Smooth muscle cell (in vitro differentiated cells): ENCODE measurements at regions not wholly inside any gene's neighbourhood (a gene's known extent, or its start where the extent isn't known, plus 50 kb on each side); places are given as distances from the start of the nearest gene placed in this dataset.

ENCODE experiments used
- DNase-seq: peaks from one replicate; lab custom pipeline; 2025; ENCODE audit not compliant: unreplicated experiment; lab: John Stamatoyannopoulos, UW
- H2AFZ ChIP-seq: fragments of 200-600 bp; sonication (generic); 2 replicates; pipeline ENCODE4 v1.6.0; 2016; ENCODE audit warnings: antibody characterized with exemption, low read depth, mild to moderate bottlenecking
- H3F3A ChIP-seq: fragments of 200-600 bp; sonication (generic); 2 replicates; pipeline ENCODE4 v1.6.0; 2017; ENCODE audit warnings: antibody characterized with exemption, low read depth
- H3K27ac ChIP-seq: fragments of 200-600 bp; sonication (generic); 2 replicates; pipeline ENCODE4 v1.5.1; 2016; ENCODE audit warnings: low read depth, mild to moderate bottlenecking
- H3K27me3 ChIP-seq: fragments of 200-600 bp; sonication (generic); 2 replicates; pipeline ENCODE4 v1.6.1; 2016; ENCODE audit warnings: low read depth, mild to moderate bottlenecking
- H3K36me3 ChIP-seq: fragments of 200-600 bp; sonication (generic); 2 replicates; pipeline ENCODE4 v1.5.1; 2016; ENCODE audit warnings: low read depth
- H3K4me1 ChIP-seq: fragments of 200-600 bp; sonication (generic); 2 replicates; pipeline ENCODE4 v1.5.1; 2016; ENCODE audit warnings: low read depth
- H3K4me2 ChIP-seq: fragments of 200-600 bp; sonication (generic); 2 replicates; pipeline ENCODE4 v1.6.0; 2016; ENCODE audit warnings: mild to moderate bottlenecking
- H3K4me3 ChIP-seq: fragments of 200-600 bp; sonication (generic); 2 replicates; pipeline ENCODE4 v1.5.1; 2016; ENCODE audit warnings: mild to moderate bottlenecking
- H3K79me2 ChIP-seq: fragments of 200-600 bp; sonication (generic); 2 replicates; pipeline ENCODE4 v1.6.0; 2016; ENCODE audit warnings: low read depth, mild to moderate bottlenecking
- H3K9ac ChIP-seq: fragments of 200-600 bp; sonication (generic); 2 replicates; pipeline ENCODE4 v1.6.0; 2016; ENCODE audit warnings: low read depth
- H3K9me3 ChIP-seq: fragments of 200-600 bp; sonication (generic); replicated peaks from 2 replicates; pipeline ENCODE4 v1.5.1; 2016; ENCODE audit warnings: low read depth
- H4K20me1 ChIP-seq: fragments of 200-600 bp; sonication (generic); 2 replicates; pipeline ENCODE4 v1.6.0; 2016; ENCODE audit warnings: low read depth
- CTCF ChIP-seq: fragments of 200-600 bp; sonication (generic); IDR thresholded peaks from 2 replicates; pipeline ENCODE4 v1.5.1; 2017; ENCODE audit warnings: borderline replicate concordance, mild to moderate bottlenecking, antibody characterized with exemption; ENCODE audit not compliant: insufficient read depth, poor library complexity, severe bottlenecking
- WGBS: methylation state at CpG from one replicate; pipeline ENCODE4 v1.1.7; 2016; ENCODE audit warnings: low lambda C conversion rate; 5-methylcytosine and 5-hydroxymethylcytosine counted together

GRCh38 chr13:104289400-104289799 lies 1223.2 kb upstream of the SLC10A2 start:
- WGBS, result 92% methylated on average over 3 of the region's 3 CpGs
- no peak overlapping the region for H2AFZ ChIP-seq
- no peak overlapping the region for H3K9ac ChIP-seq
- H3K79me2 ChIP-seq, result no peaks in the 10 kb centered on the region
- H3K9me3 ChIP-seq, result no peaks in the 10 kb centered on the region
- H4K20me1 ChIP-seq, result no peaks in the 10 kb centered on the region
- H3K4me2 ChIP-seq, result no peak overlapping the region
- no peaks in the 10 kb centered on the region for H3F3A ChIP-seq
- no peak for TF ChIP-seq CTCF
- H3K36me3 ChIP-seq, result no peaks in the 10 kb centered on the region
- no peak overlapping the region for H3K27ac ChIP-seq
- H3K4me3 ChIP-seq, result no peak overlapping the region
- no peaks in the 10 kb centered on the region for H3K27me3 ChIP-seq
- no peaks in the 10 kb centered on the region for H3K4me1 ChIP-seq
- no peak for DNase-seq

GRCh38 chr13:104288496-104288895 lies 1222.3 kb upstream of the SLC10A2 start:
- Histone ChIP-seq H3K27ac (no peak overlapping the region), H2AFZ (no peak overlapping the region), H3K79me2 (no peaks in the 10 kb centered on the region), H3K4me3 (no peak overlapping the region), H4K20me1 (no peaks in the 10 kb centered on the region), H3K27me3 (no peaks in the 10 kb centered on the region), H3K4me1 (no peaks in the 10 kb centered on the region), H3K9me3 (no peaks in the 10 kb centered on the region), H3K4me2 (no peak overlapping the region), H3F3A (no peaks in the 10 kb centered on the region), H3K36me3 (no peaks in the 10 kb centered on the region), H3K9ac (no peak overlapping the region)
- no peak for TF ChIP-seq CTCF
- WGBS, result 92% methylated on average over 5 of the region's 5 CpGs
- no peak for DNase-seq

DNA sequence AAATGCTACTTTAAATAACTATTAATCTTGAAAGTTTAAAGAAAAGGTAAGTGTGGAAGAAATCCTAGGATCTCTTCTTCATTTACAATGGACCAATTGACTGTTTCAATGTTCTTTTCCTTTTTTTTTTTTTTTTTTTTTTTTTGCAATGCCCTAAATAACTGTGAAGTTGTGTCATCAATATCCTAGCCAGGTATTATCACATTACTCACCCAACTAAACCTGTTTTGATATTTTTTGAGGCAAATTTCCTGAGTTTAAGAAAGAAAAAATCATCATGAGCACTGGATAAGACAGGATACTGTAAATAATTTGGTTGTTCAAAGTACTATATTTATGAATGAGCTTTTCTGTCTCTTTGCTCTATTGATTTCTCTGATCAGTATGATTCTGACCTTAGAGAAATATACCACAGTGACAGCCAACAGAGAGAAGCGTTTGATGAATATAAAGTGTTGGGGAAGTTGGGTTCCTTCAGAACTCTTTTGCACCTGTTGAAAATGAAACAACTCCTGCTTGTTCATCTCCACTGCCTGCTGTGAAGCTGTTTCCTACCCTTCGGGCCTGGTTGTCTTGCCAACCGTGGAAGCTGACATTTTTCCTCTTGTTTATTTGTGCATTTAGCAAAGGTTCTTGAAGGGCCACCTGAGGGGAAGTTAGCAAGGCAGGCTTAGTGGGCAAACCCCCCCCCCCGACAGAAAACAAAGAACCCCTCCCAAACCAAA lies 1220.5 kb upstream of the SLC10A2 start:
- no peaks in the 10 kb centered on the region for H4K20me1 ChIP-seq
- no peak overlapping the region for H3K27ac ChIP-seq
- no peak overlapping the region for H3K9ac ChIP-seq
- no peak for TF ChIP-seq CTCF
- H3K79me2 ChIP-seq, result no peaks in the 10 kb centered on the region
- H3K27me3 ChIP-seq, result no peaks in the 10 kb centered on the region
- H3K36me3 ChIP-seq, result no peaks in the 10 kb centered on the region
- H3K4me1 ChIP-seq, result no peaks in the 10 kb centered on the region
- no peaks in the 10 kb centered on the region for H3K9me3 ChIP-seq
- no peaks in the 10 kb centered on the region for H3F3A ChIP-seq
- WGBS, result 66% methylated on average over 4 of the region's 4 CpGs
- no peak overlapping the region for H3K4me3 ChIP-seq
- H2AFZ ChIP-seq, result no peak overlapping the region
- no peak for DNase-seq
- no peak overlapping the region for H3K4me2 ChIP-seq

DNA sequence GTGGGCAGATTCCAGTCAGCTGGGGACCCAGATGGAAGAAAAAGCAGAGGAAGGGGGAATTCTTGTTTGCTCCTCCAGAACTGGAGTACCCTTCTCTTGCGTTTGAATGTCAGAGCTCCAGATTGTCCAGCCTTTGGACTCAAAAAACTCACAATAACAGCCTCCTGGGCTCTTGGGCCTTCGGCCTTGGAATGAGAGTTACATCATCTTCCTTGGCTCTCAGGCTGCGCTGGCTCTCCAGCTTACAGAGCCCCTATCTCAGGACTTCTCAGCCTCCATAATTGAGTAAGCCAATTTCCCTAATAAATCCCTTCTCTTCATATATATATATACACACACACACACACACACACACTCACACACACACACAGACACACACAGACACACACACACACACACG lies 1215.7 kb upstream of the SLC10A2 start:
- Histone ChIP-seq H3K4me1 (no peaks in the 10 kb centered on the region), H3K9ac (no peak overlapping the region), H2AFZ (no peak overlapping the region), H3K4me2 (no peak overlapping the region), H3K79me2 (no peaks in the 10 kb centered on the region), H3K27me3 (no peaks in the 10 kb centered on the region), H3K27ac (no peak overlapping the region), H3K4me3 (no peak overlapping the region), H3F3A (no peaks in the 10 kb centered on the region), H3K36me3 (no peaks in the 10 kb centered on the region), H4K20me1 (no peaks in the 10 kb centered on the region), H3K9me3 (no peaks in the 10 kb centered on the region)
- WGBS, result 90% methylated on average over 4 of the region's 4 CpGs
- no peak for DNase-seq
- no peak for TF ChIP-seq CTCF
